Liver (tissue), 8 donors: ENCODE measurements at regions not wholly inside any gene's neighbourhood (a gene's known extent, or its start where the extent isn't known, plus 50 kb on each side); places are given as distances from the start of the nearest gene placed in this dataset.

ENCODE experiments used
- DNase-seq: peaks from one replicate; pipeline ENCODE4 v3.0.0-alpha.2; 2017; ENCODE audit warnings: low spot score
- H3K27ac ChIP-seq, 2 donors: one replicate each; pipeline ENCODE4 v1.7.0; 2013; ENCODE audit warnings: inconsistent platforms in 2 of 2, low read length in 2 of 2, control low read depth in 1 of 2, low read depth in 1 of 2, mild to moderate bottlenecking in 1 of 2
- H3K27me3 ChIP-seq, 4 donors: one replicate each; pipeline versions ENCODE4 v1.6.1 to v1.7.0; 2013; ENCODE audit warnings: low read length in 3 of 4, inconsistent platforms in 1 of 4, mild to moderate bottlenecking in 1 of 4, moderate library complexity in 1 of 4; ENCODE audit not compliant: control insufficient read depth in 4 of 4, insufficient read depth in 4 of 4
- H3K36me3 ChIP-seq, 4 donors: one replicate each; pipeline versions ENCODE4 v1.6.1 to v1.7.0; 2013; ENCODE audit warnings: low read length in 3 of 4, mild to moderate bottlenecking in 3 of 4, low read depth in 1 of 4, moderate library complexity in 1 of 4; ENCODE audit not compliant: control insufficient read depth in 4 of 4, insufficient read depth in 3 of 4
- H3K4me1 ChIP-seq, 4 donors: one replicate each; pipeline versions ENCODE4 v1.6.1 to v1.7.0; 2013; ENCODE audit warnings: low read length in 3 of 4, mild to moderate bottlenecking in 3 of 4, moderate library complexity in 1 of 4; ENCODE audit not compliant: control insufficient read depth in 4 of 4, insufficient read depth in 4 of 4
- H3K4me3 ChIP-seq, 3 donors: one replicate each; pipeline versions ENCODE4 v1.6.1 to v1.7.0; 2013; ENCODE audit warnings: low read length in 3 of 3, control low read depth in 1 of 3, low read depth in 1 of 3, mild to moderate bottlenecking in 1 of 3
- H3K9ac ChIP-seq, 2 donors: one replicate each; pipeline ENCODE4 v1.7.0; 2013; ENCODE audit warnings: low read length in 2 of 2, mild to moderate bottlenecking in 2 of 2, moderate library complexity in 2 of 2, control low read depth in 1 of 2, low read depth in 1 of 2
- H3K9me3 ChIP-seq, 4 donors: one replicate each; pipeline versions ENCODE4 v1.6.1 to v1.7.0; 2013; ENCODE audit warnings: low read length in 3 of 4; ENCODE audit not compliant: control insufficient read depth in 4 of 4
- CTCF ChIP-seq: fragments of 150-350 bp; IDR thresholded peaks from 2 replicates; pipeline ENCODE4 v1.5.1; 2017; ENCODE audit warnings: improper control_type of control experiment, low read depth, low read length; ENCODE audit not compliant: missing input control
- EGR1 ChIP-seq, 2 donors: IDR thresholded peaks; 2 replicates each; pipeline ENCODE4 v1.6.1; 2016 to 2018; ENCODE audit warnings: antibody characterized with exemption in 2 of 2, low read depth in 2 of 2
- FOXA1 ChIP-seq: IDR thresholded peaks from 2 replicates; pipeline ENCODE4 v1.6.1; 2016; ENCODE audit warnings: antibody characterized with exemption
- FOXA2 ChIP-seq: IDR thresholded peaks from 2 replicates; pipeline ENCODE4 v1.6.1; 2016; ENCODE audit warnings: antibody characterized with exemption
- GABPA ChIP-seq, 2 donors: IDR thresholded peaks in 1 of 2; conservative IDR thresholded peaks in 1 of 2; 2 replicates each; pipeline ENCODE4 v1.6.1; 2016; ENCODE audit warnings: antibody characterized with exemption in 2 of 2, mild to moderate bottlenecking in 1 of 2, moderate library complexity in 1 of 2
- HNF4A ChIP-seq, 2 donors: conservative IDR thresholded peaks; 2 replicates each; pipeline ENCODE4 v1.6.1; 2016; ENCODE audit warnings: antibody characterized with exemption in 2 of 2, mild to moderate bottlenecking in 2 of 2
- HNF4G ChIP-seq: IDR thresholded peaks from 2 replicates; pipeline ENCODE4 v1.6.1; 2016; ENCODE audit warnings: antibody characterized with exemption
- JUND ChIP-seq, 2 donors: IDR thresholded peaks; 2 replicates each; pipeline ENCODE4 v1.6.1; 2016; ENCODE audit warnings: antibody characterized with exemption in 2 of 2
- MAX ChIP-seq: IDR thresholded peaks from 2 replicates; pipeline ENCODE4 v1.6.1; 2016; ENCODE audit warnings: antibody characterized with exemption
- NR2F2 ChIP-seq: IDR thresholded peaks from 2 replicates; pipeline ENCODE4 v1.6.1; 2016; ENCODE audit warnings: antibody characterized with exemption
- RAD21 ChIP-seq, 2 donors: IDR thresholded peaks; 2 replicates each; pipeline ENCODE4 v1.6.1; 2016; ENCODE audit warnings: antibody characterized with exemption in 2 of 2, mild to moderate bottlenecking in 2 of 2
- RXRA ChIP-seq, 2 donors: IDR thresholded peaks; 2 replicates each; pipeline ENCODE4 v1.6.1; 2017 to 2018; ENCODE audit warnings: antibody characterized with exemption in 2 of 2, mild to moderate bottlenecking in 1 of 2
- SP1 ChIP-seq: IDR thresholded peaks from 2 replicates; pipeline ENCODE4 v1.6.1; 2018; ENCODE audit warnings: antibody characterized with exemption, mild to moderate bottlenecking
- TAF1 ChIP-seq: conservative IDR thresholded peaks from 2 replicates; pipeline ENCODE4 v1.6.1; 2016; ENCODE audit warnings: antibody characterized with exemption, mild to moderate bottlenecking
- YY1 ChIP-seq: IDR thresholded peaks from 2 replicates; pipeline ENCODE4 v1.6.1; 2016; ENCODE audit warnings: antibody characterized with exemption, mild to moderate bottlenecking
- ZBTB33 ChIP-seq: IDR thresholded peaks from 2 replicates; pipeline ENCODE4 v1.6.1; 2016; ENCODE audit warnings: antibody characterized with exemption
- WGBS: extraction: QIAGEN DNeasy Blood & Tissue Kit; methylation state at CpG from one replicate; pipeline ENCODE4 v1.1.7; 2013; 5-methylcytosine and 5-hydroxymethylcytosine counted together
- TF ChIP-seq, protein P1 (sequence below): IDR thresholded peaks from 2 replicates; pipeline ENCODE4 v1.6.1; 2016; ENCODE audit warnings: antibody characterized with exemption
- TF ChIP-seq, protein P2 (sequence below): IDR thresholded peaks from 2 replicates; pipeline ENCODE4 v1.6.1; 2016; ENCODE audit warnings: antibody characterized with exemption, mild to moderate bottlenecking
- donor health status: healthy.
- donor health status: healthy.
- donor health status: healthy.
- donor health status: healthy.
- donor health status: healthy.

GRCh38 chr4:30385650-30386049 lies 334.5 kb upstream of the PCDH7 start:
- Histone ChIP-seq H3K27me3 (no peaks in the 10 kb centered on the region), H3K9ac (no peak overlapping the region), H3K4me3 (no peak overlapping the region), H3K27ac (no peak overlapping the region), H3K36me3 (no peaks in the 10 kb centered on the region), H3K4me1 (no peaks in the 10 kb centered on the region), H3K9me3 (no peaks in the 10 kb centered on the region)
- no peak for DNase-seq
- WGBS: 73% methylated on average over 2 of the region's 2 CpGs
- no peak for TF ChIP-seq RXRA (IDR thresholded peaks at IDR 0.05)
- no peak for TF ChIP-seq ZBTB33
- no peak for TF ChIP-seq RAD21 (IDR thresholded peaks at IDR 0.05)
- no peak for TF ChIP-seq GABPA (IDR thresholded peaks at IDR 0.05 in 1 of 2, conservative IDR thresholded peaks at IDR 0.05 in 1 of 2)
- no peak for TF ChIP-seq TAF1
- no peak for TF ChIP-seq FOXA1
- no peak for TF ChIP-seq CTCF
- no peak for TF ChIP-seq SP1
- TF ChIP-seq, protein P1, sequence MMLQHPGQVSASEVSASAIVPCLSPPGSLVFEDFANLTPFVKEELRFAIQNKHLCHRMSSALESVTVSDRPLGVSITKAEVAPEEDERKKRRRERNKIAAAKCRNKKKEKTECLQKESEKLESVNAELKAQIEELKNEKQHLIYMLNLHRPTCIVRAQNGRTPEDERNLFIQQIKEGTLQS: no peak
- no peak for TF ChIP-seq EGR1 (IDR thresholded peaks at IDR 0.05; ENCODE audit: low read depth in 2 of 2)
- TF ChIP-seq FOXA2: no peak
- TF ChIP-seq YY1: no peak

- H3K4me3 ChIP-seq: no peak overlapping the region
- H3K27ac ChIP-seq: no peak overlapping the region
- no peaks in the 10 kb centered on the region for H3K36me3 ChIP-seq
- TF ChIP-seq YY1 (no peak), RXRA (IDR thresholded peaks at IDR 0.05) (no peak), FOXA1 (no peak), HNF4A (conservative IDR thresholded peaks at IDR 0.05) (no peak), NR2F2 (no peak), JUND (IDR thresholded peaks at IDR 0.05) (no peak), CTCF (no peak), HNF4G (no peak), RAD21 (IDR thresholded peaks at IDR 0.05) (no peak), EGR1 (IDR thresholded peaks at IDR 0.05; ENCODE audit: low read depth in 2 of 2) (no peak), MAX (no peak), SP1 (no peak), FOXA2 (no peak), ZBTB33 (no peak), TAF1 (no peak)
- TF ChIP-seq, protein P1: no peak
- TF ChIP-seq, protein P2, sequence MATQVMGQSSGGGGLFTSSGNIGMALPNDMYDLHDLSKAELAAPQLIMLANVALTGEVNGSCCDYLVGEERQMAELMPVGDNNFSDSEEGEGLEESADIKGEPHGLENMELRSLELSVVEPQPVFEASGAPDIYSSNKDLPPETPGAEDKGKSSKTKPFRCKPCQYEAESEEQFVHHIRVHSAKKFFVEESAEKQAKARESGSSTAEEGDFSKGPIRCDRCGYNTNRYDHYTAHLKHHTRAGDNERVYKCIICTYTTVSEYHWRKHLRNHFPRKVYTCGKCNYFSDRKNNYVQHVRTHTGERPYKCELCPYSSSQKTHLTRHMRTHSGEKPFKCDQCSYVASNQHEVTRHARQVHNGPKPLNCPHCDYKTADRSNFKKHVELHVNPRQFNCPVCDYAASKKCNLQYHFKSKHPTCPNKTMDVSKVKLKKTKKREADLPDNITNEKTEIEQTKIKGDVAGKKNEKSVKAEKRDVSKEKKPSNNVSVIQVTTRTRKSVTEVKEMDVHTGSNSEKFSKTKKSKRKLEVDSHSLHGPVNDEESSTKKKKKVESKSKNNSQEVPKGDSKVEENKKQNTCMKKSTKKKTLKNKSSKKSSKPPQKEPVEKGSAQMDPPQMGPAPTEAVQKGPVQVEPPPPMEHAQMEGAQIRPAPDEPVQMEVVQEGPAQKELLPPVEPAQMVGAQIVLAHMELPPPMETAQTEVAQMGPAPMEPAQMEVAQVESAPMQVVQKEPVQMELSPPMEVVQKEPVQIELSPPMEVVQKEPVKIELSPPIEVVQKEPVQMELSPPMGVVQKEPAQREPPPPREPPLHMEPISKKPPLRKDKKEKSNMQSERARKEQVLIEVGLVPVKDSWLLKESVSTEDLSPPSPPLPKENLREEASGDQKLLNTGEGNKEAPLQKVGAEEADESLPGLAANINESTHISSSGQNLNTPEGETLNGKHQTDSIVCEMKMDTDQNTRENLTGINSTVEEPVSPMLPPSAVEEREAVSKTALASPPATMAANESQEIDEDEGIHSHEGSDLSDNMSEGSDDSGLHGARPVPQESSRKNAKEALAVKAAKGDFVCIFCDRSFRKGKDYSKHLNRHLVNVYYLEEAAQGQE: no peak
- H3K9ac ChIP-seq: no peak overlapping the region
- WGBS: 88% methylated on average over 4 of the region's 4 CpGs
- DNase-seq: no peak
- no peaks in the 10 kb centered on the region for H3K9me3 ChIP-seq
- no peaks in the 10 kb centered on the region for H3K4me1 ChIP-seq
- H3K27me3 ChIP-seq: no peaks in the 10 kb centered on the region
These were observed 333.8 kb upstream of the PCDH7 start for GRCh38 chr4:30386266-30386895.
